ENCODE measurements at regions not wholly inside any gene's neighbourhood (a gene's known extent, or its start where the extent isn't known, plus 50 kb on each side); places are given as distances from the start of the nearest gene placed in this dataset.

DNA sequence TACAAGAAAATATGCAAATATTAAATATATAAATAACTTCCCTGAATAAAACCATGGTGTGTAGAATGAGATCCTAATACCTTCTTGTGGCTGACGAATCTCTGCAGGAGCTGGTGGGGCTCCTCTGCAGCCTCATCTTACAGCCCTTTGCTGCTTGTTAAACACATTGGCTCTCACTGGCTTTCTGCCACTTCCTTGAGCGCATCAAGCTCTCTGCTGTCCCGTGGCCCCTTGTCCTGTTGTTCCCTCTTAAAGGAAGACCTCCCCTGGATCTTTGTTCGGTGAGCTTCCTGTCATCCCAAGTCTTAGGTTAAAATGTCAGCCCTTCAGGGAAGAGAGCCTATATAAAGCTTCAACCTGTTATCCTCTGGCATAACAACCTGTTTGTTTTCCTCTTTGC lies 519.6 kb downstream of the DOK5 start (continued):
- TF ChIP-seq, protein P1, sequence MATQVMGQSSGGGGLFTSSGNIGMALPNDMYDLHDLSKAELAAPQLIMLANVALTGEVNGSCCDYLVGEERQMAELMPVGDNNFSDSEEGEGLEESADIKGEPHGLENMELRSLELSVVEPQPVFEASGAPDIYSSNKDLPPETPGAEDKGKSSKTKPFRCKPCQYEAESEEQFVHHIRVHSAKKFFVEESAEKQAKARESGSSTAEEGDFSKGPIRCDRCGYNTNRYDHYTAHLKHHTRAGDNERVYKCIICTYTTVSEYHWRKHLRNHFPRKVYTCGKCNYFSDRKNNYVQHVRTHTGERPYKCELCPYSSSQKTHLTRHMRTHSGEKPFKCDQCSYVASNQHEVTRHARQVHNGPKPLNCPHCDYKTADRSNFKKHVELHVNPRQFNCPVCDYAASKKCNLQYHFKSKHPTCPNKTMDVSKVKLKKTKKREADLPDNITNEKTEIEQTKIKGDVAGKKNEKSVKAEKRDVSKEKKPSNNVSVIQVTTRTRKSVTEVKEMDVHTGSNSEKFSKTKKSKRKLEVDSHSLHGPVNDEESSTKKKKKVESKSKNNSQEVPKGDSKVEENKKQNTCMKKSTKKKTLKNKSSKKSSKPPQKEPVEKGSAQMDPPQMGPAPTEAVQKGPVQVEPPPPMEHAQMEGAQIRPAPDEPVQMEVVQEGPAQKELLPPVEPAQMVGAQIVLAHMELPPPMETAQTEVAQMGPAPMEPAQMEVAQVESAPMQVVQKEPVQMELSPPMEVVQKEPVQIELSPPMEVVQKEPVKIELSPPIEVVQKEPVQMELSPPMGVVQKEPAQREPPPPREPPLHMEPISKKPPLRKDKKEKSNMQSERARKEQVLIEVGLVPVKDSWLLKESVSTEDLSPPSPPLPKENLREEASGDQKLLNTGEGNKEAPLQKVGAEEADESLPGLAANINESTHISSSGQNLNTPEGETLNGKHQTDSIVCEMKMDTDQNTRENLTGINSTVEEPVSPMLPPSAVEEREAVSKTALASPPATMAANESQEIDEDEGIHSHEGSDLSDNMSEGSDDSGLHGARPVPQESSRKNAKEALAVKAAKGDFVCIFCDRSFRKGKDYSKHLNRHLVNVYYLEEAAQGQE (IDR thresholded peaks at IDR 0.05; ENCODE audit: unreplicated experiment): no peak
- TF ChIP-seq POLR2AphosphoS5 (IDR thresholded peaks at IDR 0.05; ENCODE audit: low read depth) (no peak), EZH2 (IDR thresholded peaks at IDR 0.05; ENCODE audit: low read depth, unreplicated experiment) (no peak), NANOG (IDR thresholded peaks at IDR 0.05; ENCODE audit: borderline replicate concordance) (no peak), EZH2phosphoT487 (IDR thresholded peaks at IDR 0.05; ENCODE audit: unreplicated experiment) (no peak), STAT1 (IDR thresholded peaks at IDR 0.05; ENCODE audit: unreplicated experiment) (no peak)
- TF ChIP-seq, protein P2, sequence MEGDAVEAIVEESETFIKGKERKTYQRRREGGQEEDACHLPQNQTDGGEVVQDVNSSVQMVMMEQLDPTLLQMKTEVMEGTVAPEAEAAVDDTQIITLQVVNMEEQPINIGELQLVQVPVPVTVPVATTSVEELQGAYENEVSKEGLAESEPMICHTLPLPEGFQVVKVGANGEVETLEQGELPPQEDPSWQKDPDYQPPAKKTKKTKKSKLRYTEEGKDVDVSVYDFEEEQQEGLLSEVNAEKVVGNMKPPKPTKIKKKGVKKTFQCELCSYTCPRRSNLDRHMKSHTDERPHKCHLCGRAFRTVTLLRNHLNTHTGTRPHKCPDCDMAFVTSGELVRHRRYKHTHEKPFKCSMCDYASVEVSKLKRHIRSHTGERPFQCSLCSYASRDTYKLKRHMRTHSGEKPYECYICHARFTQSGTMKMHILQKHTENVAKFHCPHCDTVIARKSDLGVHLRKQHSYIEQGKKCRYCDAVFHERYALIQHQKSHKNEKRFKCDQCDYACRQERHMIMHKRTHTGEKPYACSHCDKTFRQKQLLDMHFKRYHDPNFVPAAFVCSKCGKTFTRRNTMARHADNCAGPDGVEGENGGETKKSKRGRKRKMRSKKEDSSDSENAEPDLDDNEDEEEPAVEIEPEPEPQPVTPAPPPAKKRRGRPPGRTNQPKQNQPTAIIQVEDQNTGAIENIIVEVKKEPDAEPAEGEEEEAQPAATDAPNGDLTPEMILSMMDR (conservative IDR thresholded peaks at IDR 0.05; ENCODE audit: low read depth in 2 of 2): no peak

DNA sequence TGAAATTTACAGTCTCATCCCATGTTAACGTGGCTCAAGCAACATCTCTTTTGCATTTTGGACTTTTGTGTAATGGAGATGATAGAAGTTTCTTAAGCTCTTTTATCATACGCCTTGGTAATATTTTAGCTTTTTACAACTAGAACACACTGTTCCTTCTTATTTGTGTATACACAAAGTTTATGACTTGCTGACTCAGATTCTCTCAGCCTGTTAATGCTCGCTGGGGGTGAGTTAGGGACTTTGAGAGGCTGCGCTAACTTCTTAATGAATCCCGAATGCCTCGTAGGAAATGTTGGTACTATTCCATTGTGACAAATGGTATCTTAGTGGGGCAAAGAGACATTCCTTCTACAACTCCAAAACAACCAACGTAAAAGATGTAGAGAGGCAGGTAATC lies 509.7 kb downstream of the DOK5 start:
- no peaks in the 10 kb centered on the region for H3K4me1 Mint-ChIP-seq
- Histone ChIP-seq H3K9me2 (ENCODE audit: insufficient read depth) (no peaks in the 10 kb centered on the region), H3K36me3 (ENCODE audit: insufficient read depth) (peaks cover 9% of the 10 kb centered on the region), H3K79me2 (replicated peaks; ENCODE audit: insufficient read depth) (no peaks in the 10 kb centered on the region), H3K27ac (ENCODE audit: low read depth) (no peak overlapping the region), H4K20me1 (replicated peaks; ENCODE audit: insufficient read depth) (no peaks in the 10 kb centered on the region), H3K4me3 (no peak overlapping the region), H2AFZ (no peak overlapping the region), H3K4me2 (no peak overlapping the region), H3K27me3 (ENCODE audit: insufficient read depth) (no peaks in the 10 kb centered on the region), H3F3A (replicated peaks; ENCODE audit: low read depth) (no peaks in the 10 kb centered on the region), H3K4me1 (ENCODE audit: insufficient read depth) (no peaks in the 10 kb centered on the region)
- ATAC-seq: no peak
- peaks cover 33% of the 10 kb centered on the region for H3K36me3 Mint-ChIP-seq (ENCODE audit: low read depth)
- H3K9me3 Mint-ChIP-seq: peaks cover 94% of the 10 kb centered on the region
- no peak overlapping the region for H3K4me3 Mint-ChIP-seq
- TF ChIP-seq STAT1 (IDR thresholded peaks at IDR 0.05; ENCODE audit: unreplicated experiment): no peak
- DNase-seq (ENCODE audit: low spot score): no peak
- no peak overlapping the region for H3K27ac Mint-ChIP-seq
- no peaks in the 10 kb centered on the region for H3K27me3 Mint-ChIP-seq (ENCODE audit: insufficient read depth, low read depth, poor library complexity)

DNA sequence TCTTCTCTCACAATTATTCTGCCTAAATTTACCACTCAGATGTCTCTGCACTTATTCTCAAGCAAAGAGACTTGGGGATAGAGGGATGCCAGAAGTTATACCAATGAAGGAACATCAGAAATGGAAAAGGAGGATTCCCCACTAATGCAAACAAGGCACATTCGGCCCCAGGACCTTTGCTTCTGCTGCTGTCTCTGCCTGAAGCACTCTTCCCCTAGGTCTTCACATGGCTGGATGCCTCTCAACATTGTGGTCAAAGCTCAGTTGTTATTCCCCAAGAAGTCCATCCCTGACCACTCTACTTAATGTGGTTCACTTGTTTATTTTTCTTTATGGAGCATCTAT lies 508.7 kb downstream of the DOK5 start:
- H3K9me2 ChIP-seq (ENCODE audit: insufficient read depth): no peaks in the 10 kb centered on the region
- Mint-ChIP-seq H3K4me3 (no peak overlapping the region), H3K4me1 (no peaks in the 10 kb centered on the region), H3K36me3 (ENCODE audit: low read depth) (peaks cover 37% of the 10 kb centered on the region), H3K27me3 (ENCODE audit: insufficient read depth, low read depth, poor library complexity) (no peaks in the 10 kb centered on the region), H3K9me3 (peaks cover 96% of the 10 kb centered on the region), H3K27ac (no peak overlapping the region)
- no peak overlapping the region for H2AFZ ChIP-seq
- no peaks in the 10 kb centered on the region for H3F3A ChIP-seq (replicated peaks; ENCODE audit: low read depth)
- no peaks in the 10 kb centered on the region for H4K20me1 ChIP-seq (replicated peaks; ENCODE audit: insufficient read depth)
- no peaks in the 10 kb centered on the region for H3K79me2 ChIP-seq (replicated peaks; ENCODE audit: insufficient read depth)
- H3K4me3 ChIP-seq: no peak overlapping the region
- no peak overlapping the region for H3K27ac ChIP-seq (ENCODE audit: low read depth)
- ATAC-seq (no peak), DNase-seq (ENCODE audit: low spot score) (no peak)
- peaks cover 14% of the 10 kb centered on the region for H3K36me3 ChIP-seq (ENCODE audit: insufficient read depth)
- H3K4me1 ChIP-seq (ENCODE audit: insufficient read depth): no peaks in the 10 kb centered on the region
- H3K27me3 ChIP-seq (ENCODE audit: insufficient read depth): no peaks in the 10 kb centered on the region
- H3K4me2 ChIP-seq: no peak overlapping the region
- TF ChIP-seq, protein P1 (IDR thresholded peaks at IDR 0.05; ENCODE audit: unreplicated experiment): no peak
- TF ChIP-seq CREB1 (CRISPR knock-in tag; IDR thresholded peaks at IDR 0.05; ENCODE audit: low read depth) (no peak), ZNF114 (CRISPR knock-in tag; IDR thresholded peaks at IDR 0.05) (no peak), EZH2phosphoT487 (IDR thresholded peaks at IDR 0.05; ENCODE audit: unreplicated experiment) (no peak), EZH2 (IDR thresholded peaks at IDR 0.05; ENCODE audit: low read depth, unreplicated experiment) (no peak), ZNF331 (CRISPR knock-in tag; IDR thresholded peaks at IDR 0.05; ENCODE audit: low read depth) (no peak), JUNB (IDR thresholded peaks at IDR 0.05; ENCODE audit: unreplicated experiment) (no peak)
- TF ChIP-seq, protein P2 (conservative IDR thresholded peaks at IDR 0.05; ENCODE audit: low read depth in 2 of 2): no peak

All from GM23338 (cell line).